CD4-positive, alpha-beta T cell (primary cell): ENCODE measurements at regions not wholly inside any gene's neighbourhood (a gene's known extent, or its start where the extent isn't known, plus 50 kb on each side); places are given as distances from the start of the nearest gene placed in this dataset.
"Not testable (repeated sequence)": the region's sequence is repeated elsewhere in the genome, so short reads cannot be mapped to it uniquely, and the experiment has no call there.

ENCODE experiments used
- ATAC-seq: fragments of 200-7000 bp; cut with Tn5 transposase; one replicate; pipeline ENCODE4 v1.10.0; 2022; ENCODE audit warnings: mild to moderate bottlenecking; ENCODE audit not compliant: poor library complexity
- CTCF ChIA-PET: fragments of 350-600 bp; sonication (Branson Sonifier 250); formaldehyde crosslinking; loops from one replicate; lab custom pipeline; 2021; ENCODE audit warnings: antibody characterized with exemption, inconsistent platforms; lab: Charles Lee
- POLR2A ChIA-PET: fragments of 350-600 bp; sonication (Branson Sonifier 250); formaldehyde crosslinking; loops from one replicate; lab custom pipeline; 2021; ENCODE audit warnings: antibody characterized with exemption, inconsistent platforms; lab: Charles Lee
- DNase-seq, 14 experiments: peaks; one replicate each; pipeline ENCODE4 v3.0.0-alpha.2; 2013 to 2020; ENCODE audit warnings: mixed read lengths in 2 of 14
- H3K27ac ChIP-seq, 2 donors: one replicate each; pipeline versions ENCODE4 v1.5.1 to v1.7.0; 2013; ENCODE audit warnings: low read length in 2 of 2, low read depth in 1 of 2, mild to moderate bottlenecking in 1 of 2
- H3K27me3 ChIP-seq, 2 experiments: 1 replicate in 1 of 2; 2 replicates in 1 of 2; pipeline versions ENCODE4 v1.6.1 to v1.7.0; 2013; ENCODE audit warnings: low read length in 2 of 2, control low read depth in 1 of 2, mild to moderate bottlenecking in 1 of 2, moderate library complexity in 1 of 2; ENCODE audit not compliant: insufficient read depth in 2 of 2, control insufficient read depth in 1 of 2
- H3K36me3 ChIP-seq: one replicate; pipeline ENCODE4 v1.6.1; 2013; ENCODE audit warnings: low read length, control low read depth; ENCODE audit not compliant: insufficient read depth
- H3K4me1 ChIP-seq: one replicate; pipeline ENCODE4 v1.6.1; 2013; ENCODE audit warnings: low read length, control low read depth; ENCODE audit not compliant: insufficient read depth
- H3K4me3 ChIP-seq: one replicate; pipeline ENCODE4 v1.5.1; 2013; ENCODE audit warnings: mild to moderate bottlenecking, low read length, moderate library complexity
- H3K9me3 ChIP-seq, 2 experiments: 1 replicate in 1 of 2; 2 replicates in 1 of 2; pipeline versions ENCODE4 v1.6.1 to v1.7.0; 2013; ENCODE audit warnings: low read length in 2 of 2, mild to moderate bottlenecking in 2 of 2, control low read depth in 1 of 2, moderate library complexity in 1 of 2; ENCODE audit not compliant: control insufficient read depth in 1 of 2, insufficient read depth in 1 of 2
- H3K27ac Mint-ChIP-seq: one replicate; pipeline ENCODE4 v1.8.0; 2020; ENCODE audit warnings: mixed read lengths
- H3K27me3 Mint-ChIP-seq: one replicate; pipeline ENCODE4 v1.8.0; 2021; ENCODE audit warnings: mixed read lengths
- H3K36me3 Mint-ChIP-seq: one replicate; pipeline ENCODE4 v1.8.0; 2021; ENCODE audit warnings: low read depth, mixed read lengths
- H3K4me1 Mint-ChIP-seq: one replicate; pipeline ENCODE4 v1.8.0; 2021; ENCODE audit warnings: low read depth, mixed read lengths
- H3K4me3 Mint-ChIP-seq: one replicate; pipeline ENCODE4 v1.8.0; 2020; ENCODE audit warnings: mild to moderate bottlenecking, mixed read lengths
- H3K9me3 Mint-ChIP-seq: one replicate; pipeline ENCODE4 v1.8.0; 2020; ENCODE audit warnings: mixed read lengths
- intact Hi-C, 2 experiments: fragments of 100-400 bp; cut with DNase I in 1 of 2; cut with micrococcal nuclease in 1 of 2; formaldehyde crosslinking; loops; one replicate each; pipeline versions ENCODE4 v1.15.1 to v1.9.0; 2023 to 2025; cut with DNase I, micrococcal nuclease

- H3K27ac Mint-ChIP-seq, POLR2A ChIA-PET: not testable (repeated sequence)
These were observed 343.7 kb downstream of the NPIPA7 start for GRCh38 chr16:16722666-16723065.

GRCh38 chr16:16723819-16724519, 345.0 kb downstream of the NPIPA7 start:
- H3K27me3 ChIP-seq, H3K36me3 ChIP-seq, H3K27me3 Mint-ChIP-seq, H3K4me3 ChIP-seq, H3K27ac ChIP-seq, H3K4me1 Mint-ChIP-seq, intact Hi-C loops, CTCF ChIA-PET, H3K9me3 ChIP-seq, H3K9me3 Mint-ChIP-seq, H3K4me3 Mint-ChIP-seq, POLR2A ChIA-PET, H3K36me3 Mint-ChIP-seq, ATAC-seq, DNase-seq, H3K27ac Mint-ChIP-seq, H3K4me1 ChIP-seq: not testable (repeated sequence)

More at GRCh38 chr16:16722666-16723065, 343.7 kb downstream of the NPIPA7 start:
- H3K27ac ChIP-seq, DNase-seq, H3K9me3 ChIP-seq, CTCF ChIA-PET, H3K9me3 Mint-ChIP-seq, H3K4me3 Mint-ChIP-seq, H3K27me3 ChIP-seq, H3K4me1 ChIP-seq, H3K4me1 Mint-ChIP-seq, H3K36me3 Mint-ChIP-seq, intact Hi-C loops, H3K27me3 Mint-ChIP-seq, ATAC-seq, H3K36me3 ChIP-seq, H3K4me3 ChIP-seq: not testable (repeated sequence)

DNA sequence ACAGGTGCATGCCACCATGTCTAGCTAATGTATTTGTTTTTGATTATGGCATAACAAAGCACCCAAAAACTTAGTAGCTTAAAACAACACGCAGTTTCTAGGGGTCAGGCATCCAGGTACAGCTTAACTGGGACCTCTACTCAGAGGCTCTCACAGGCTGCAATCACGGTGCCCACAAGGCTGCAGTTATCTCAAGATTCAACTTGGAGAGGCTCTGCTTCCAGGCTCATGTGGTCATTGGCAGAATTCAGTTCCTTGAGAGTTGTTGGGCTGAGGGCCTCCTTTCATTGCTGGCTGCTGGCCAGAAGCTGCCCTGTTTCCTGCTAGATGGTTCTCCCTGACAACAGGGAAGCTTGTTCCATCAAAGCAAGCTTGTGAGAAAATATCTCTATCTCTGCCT, 348.1 kb downstream of the NPIPA7 start:
- H3K27ac ChIP-seq, H3K36me3 ChIP-seq, CTCF ChIA-PET, H3K9me3 Mint-ChIP-seq, H3K4me1 ChIP-seq, ATAC-seq, DNase-seq, intact Hi-C loops, H3K27ac Mint-ChIP-seq, H3K36me3 Mint-ChIP-seq, H3K4me1 Mint-ChIP-seq, H3K4me3 Mint-ChIP-seq, H3K4me3 ChIP-seq, POLR2A ChIA-PET, H3K27me3 Mint-ChIP-seq, H3K9me3 ChIP-seq, H3K27me3 ChIP-seq: not testable (repeated sequence)

GRCh38 chr16:16742573-16742972, 363.6 kb downstream of the NPIPA7 start:
- not testable (repeated sequence) for ATAC-seq

GRCh38 chr16:16754992-16755667, 376.2 kb downstream of the NPIPA7 start:
- intact Hi-C loops, H3K4me3 Mint-ChIP-seq, POLR2A ChIA-PET: not testable (repeated sequence)

More at GRCh38 chr16:16742573-16742972, 363.6 kb downstream of the NPIPA7 start:
- H3K4me3 ChIP-seq, H3K27ac Mint-ChIP-seq, H3K4me1 ChIP-seq, H3K36me3 ChIP-seq, H3K27me3 ChIP-seq, H3K27me3 Mint-ChIP-seq, H3K9me3 Mint-ChIP-seq, H3K4me1 Mint-ChIP-seq, H3K4me3 Mint-ChIP-seq, intact Hi-C loops, H3K9me3 ChIP-seq, H3K36me3 Mint-ChIP-seq, H3K27ac ChIP-seq, POLR2A ChIA-PET, DNase-seq, CTCF ChIA-PET: not testable (repeated sequence)

More at GRCh38 chr16:16754992-16755667, 376.2 kb downstream of the NPIPA7 start:
- H3K9me3 ChIP-seq, H3K36me3 Mint-ChIP-seq, H3K4me1 ChIP-seq, DNase-seq, H3K27ac ChIP-seq, H3K36me3 ChIP-seq, ATAC-seq, H3K27me3 ChIP-seq, H3K27ac Mint-ChIP-seq, H3K9me3 Mint-ChIP-seq, H3K4me3 ChIP-seq, CTCF ChIA-PET, H3K4me1 Mint-ChIP-seq, H3K27me3 Mint-ChIP-seq: not testable (repeated sequence)
